ENCODE measurements at regions not wholly inside any gene's neighbourhood (a gene's known extent, or its start where the extent isn't known, plus 50 kb on each side); places are given as distances from the start of the nearest gene placed in this dataset.

- TF ChIP-seq, protein P1, sequence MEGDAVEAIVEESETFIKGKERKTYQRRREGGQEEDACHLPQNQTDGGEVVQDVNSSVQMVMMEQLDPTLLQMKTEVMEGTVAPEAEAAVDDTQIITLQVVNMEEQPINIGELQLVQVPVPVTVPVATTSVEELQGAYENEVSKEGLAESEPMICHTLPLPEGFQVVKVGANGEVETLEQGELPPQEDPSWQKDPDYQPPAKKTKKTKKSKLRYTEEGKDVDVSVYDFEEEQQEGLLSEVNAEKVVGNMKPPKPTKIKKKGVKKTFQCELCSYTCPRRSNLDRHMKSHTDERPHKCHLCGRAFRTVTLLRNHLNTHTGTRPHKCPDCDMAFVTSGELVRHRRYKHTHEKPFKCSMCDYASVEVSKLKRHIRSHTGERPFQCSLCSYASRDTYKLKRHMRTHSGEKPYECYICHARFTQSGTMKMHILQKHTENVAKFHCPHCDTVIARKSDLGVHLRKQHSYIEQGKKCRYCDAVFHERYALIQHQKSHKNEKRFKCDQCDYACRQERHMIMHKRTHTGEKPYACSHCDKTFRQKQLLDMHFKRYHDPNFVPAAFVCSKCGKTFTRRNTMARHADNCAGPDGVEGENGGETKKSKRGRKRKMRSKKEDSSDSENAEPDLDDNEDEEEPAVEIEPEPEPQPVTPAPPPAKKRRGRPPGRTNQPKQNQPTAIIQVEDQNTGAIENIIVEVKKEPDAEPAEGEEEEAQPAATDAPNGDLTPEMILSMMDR (conservative IDR thresholded peaks at IDR 0.05; ENCODE audit: low read depth, low read length): no peak
- no peak for TF ChIP-seq EZH2 (IDR thresholded peaks at IDR 0.05; ENCODE audit: borderline replicate concordance, low read depth, low read length, poor library complexity, severe bottlenecking)
Observed at GRCh38 chrX:16392597-16392996, 225.3 kb downstream of the MAGEB17 start.

Data from A673 (cell line).